GM12891 (cell line): ENCODE measurements at regions not wholly inside any gene's neighbourhood (a gene's known extent, or its start where the extent isn't known, plus 50 kb on each side); places are given as distances from the start of the nearest gene placed in this dataset.

ENCODE experiments used
- DNase-seq: peaks from one replicate; pipeline ENCODE4 v3.0.0; 2011; ENCODE audit warnings: low spot score; ENCODE audit not compliant: insufficient read length
- FAIRE-seq: peaks from 2 replicates; lab custom pipeline; 2011; peaks lifted over from hg19 to GRCh38; lab: Jason Lieb, UNC
- PAX5 ChIP-seq: IDR thresholded peaks from 2 replicates; pipeline ENCODE4 v1.6.1; 2011; ENCODE audit warnings: low read length, moderate library complexity, mild to moderate bottlenecking; ENCODE audit not compliant: insufficient read depth, severe bottlenecking
- POLR2A ChIP-seq: IDR thresholded peaks from 2 replicates; pipeline ENCODE4 v1.6.1; 2011; ENCODE audit warnings: low read depth, low read length, control low read depth
- POLR2AphosphoS5 ChIP-seq: IDR thresholded peaks from 2 replicates; pipeline ENCODE4 v1.6.1; 2011; ENCODE audit warnings: low read depth, low read length, control low read depth
- POU2F2 ChIP-seq: IDR thresholded peaks from 2 replicates; pipeline ENCODE4 v1.6.1; 2011; ENCODE audit warnings: low read depth, mild to moderate bottlenecking, control low read depth, low read length, moderate library complexity
- SPI1 ChIP-seq: IDR thresholded peaks from 2 replicates; pipeline ENCODE4 v1.6.1; 2011; ENCODE audit warnings: low read depth, low read length, control low read depth
- TAF1 ChIP-seq: IDR thresholded peaks from 2 replicates; pipeline ENCODE4 v1.6.1; 2011; ENCODE audit warnings: low read depth, low read length, control low read depth

DNA sequence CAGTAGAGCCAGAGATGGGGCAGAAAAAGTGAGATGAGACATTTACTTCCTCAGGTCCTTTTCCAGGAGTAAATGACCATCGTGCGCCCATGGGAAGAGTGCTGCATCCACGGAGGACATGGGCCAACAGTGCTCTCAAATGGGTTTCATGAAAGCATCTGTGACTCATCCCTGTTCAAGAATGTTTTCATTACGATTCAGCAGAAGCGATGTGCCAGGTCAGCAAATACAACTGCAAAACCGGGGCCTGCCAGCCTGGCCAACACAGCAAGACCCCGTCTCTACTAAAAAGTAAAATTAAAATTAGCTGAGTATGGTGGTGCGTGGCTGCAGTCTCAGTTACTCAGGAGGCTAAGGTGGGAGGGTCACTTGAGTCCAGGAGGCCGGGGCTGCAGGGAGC lies 125.1 kb downstream of the LY86 start:
- DNase-seq (no peak), FAIRE-seq (no peak)
- TF ChIP-seq PAX5, result no peak
- no peak for TF ChIP-seq TAF1
- no peak for TF ChIP-seq POLR2AphosphoS5
- TF ChIP-seq SPI1, result no peak
- TF ChIP-seq POU2F2, result no peak
- no peak for TF ChIP-seq POLR2A

DNA sequence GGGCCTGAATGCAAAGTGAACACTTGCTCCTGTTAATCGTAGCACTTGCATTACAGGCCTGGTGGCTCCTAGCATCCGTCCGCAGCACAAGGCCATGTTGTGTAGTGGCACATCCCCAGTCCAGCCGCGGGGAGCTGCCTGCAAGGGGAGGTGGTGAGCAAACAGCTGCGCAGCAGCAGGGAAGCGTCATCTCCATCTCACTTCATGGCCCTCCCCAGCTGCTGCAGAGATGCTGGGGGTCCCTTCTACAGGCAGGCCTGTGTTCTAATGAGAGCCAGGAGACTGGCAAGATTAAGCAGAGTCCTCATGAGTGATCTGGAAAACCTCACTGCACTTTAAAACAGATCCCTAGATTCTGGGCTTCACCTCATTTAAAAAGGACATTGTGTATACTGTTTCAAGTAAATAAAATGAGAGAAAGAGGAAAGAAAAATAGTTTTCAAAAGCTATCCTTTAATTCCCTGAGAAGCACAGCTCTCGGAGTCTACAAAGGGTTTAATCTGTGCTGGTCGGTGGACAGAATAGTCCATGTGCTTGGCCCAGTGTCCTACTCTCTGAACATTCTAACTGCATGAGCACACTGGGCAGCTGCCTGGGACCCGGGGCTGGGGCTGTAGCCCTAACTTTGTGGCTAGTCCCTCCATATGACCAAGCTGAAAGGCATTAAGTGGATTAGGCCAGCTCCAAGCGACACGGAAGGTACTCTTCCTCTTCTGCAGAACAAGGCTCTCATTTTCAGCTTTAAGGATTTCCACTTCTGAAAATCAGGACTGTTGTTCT lies 125.8 kb downstream of the LY86 start:
- DNase-seq, result no peak
- TF ChIP-seq PAX5 (no peak), POLR2AphosphoS5 (no peak), TAF1 (no peak), POU2F2 (no peak), POLR2A (no peak), SPI1 (no peak)
- FAIRE-seq, result no peak

GRCh38 chr6:6714953-6715352 lies 126.4 kb downstream of the LY86 start:
- FAIRE-seq (no peak), DNase-seq (no peak)
- TF ChIP-seq POU2F2 (no peak), POLR2A (no peak), TAF1 (no peak), SPI1 (no peak), PAX5 (no peak), POLR2AphosphoS5 (no peak)

DNA sequence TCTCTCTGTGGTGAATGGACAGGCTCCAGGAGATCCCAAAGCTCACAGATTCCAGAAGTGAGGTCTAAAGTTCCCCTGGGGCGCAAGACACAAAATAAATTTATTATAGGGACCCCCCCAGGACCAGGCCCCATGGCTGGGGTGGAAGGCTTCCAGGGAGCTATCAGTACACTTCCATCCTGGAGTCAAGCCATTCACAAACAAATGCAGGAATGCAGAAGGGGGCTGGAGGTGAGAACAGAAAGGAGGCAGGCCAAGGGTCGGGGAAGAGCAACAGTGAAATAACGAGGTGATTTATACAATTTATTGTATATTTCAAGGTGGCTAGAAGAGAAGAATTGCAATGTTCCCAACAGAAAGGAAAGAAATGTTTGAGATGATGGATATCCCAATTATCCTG lies 126.9 kb downstream of the LY86 start:
- TF ChIP-seq POLR2AphosphoS5, result no peak
- TF ChIP-seq POLR2A, result no peak
- no peak for TF ChIP-seq TAF1
- no peak for TF ChIP-seq SPI1
- no peak for TF ChIP-seq PAX5
- no peak for TF ChIP-seq POU2F2
- FAIRE-seq (no peak), DNase-seq (no peak)

DNA sequence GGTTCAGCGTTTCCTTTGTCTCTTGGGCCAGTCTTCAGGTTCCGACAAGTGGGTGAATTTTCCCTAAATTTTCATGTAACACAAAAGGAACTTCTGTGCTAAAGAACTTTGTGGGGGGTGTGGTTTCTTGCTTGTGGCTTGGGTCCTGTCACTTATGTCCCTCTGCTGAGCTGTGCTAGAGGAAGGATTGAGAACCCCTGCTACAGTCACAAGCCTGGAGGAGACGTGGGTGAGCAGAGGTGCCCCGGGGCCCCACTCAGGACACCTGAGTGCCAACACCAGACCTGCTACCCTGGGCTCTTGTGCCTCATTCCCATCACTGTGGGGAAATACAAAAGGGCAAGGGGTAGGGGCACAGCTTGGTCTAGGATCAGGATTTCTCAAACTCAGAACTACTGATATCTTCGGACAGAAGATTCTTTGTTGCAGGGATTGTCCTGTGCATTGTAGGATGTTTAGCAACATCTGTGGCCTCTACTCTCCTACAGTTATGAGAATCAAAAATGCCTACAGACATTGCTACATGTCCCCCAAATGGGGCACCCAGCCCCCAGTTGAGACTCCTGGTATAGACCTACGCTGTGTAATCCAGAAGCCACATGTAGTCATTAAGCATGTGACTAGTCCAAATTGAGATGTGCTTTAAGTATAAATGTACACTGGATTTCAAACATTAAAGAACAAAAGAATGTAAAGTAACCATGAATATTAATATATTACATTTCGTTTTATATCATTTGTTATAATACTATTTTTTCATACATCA lies 128.7 kb downstream of the LY86 start:
- FAIRE-seq (no peak), DNase-seq (no peak)
- TF ChIP-seq POLR2A (no peak), POU2F2 (no peak)

DNA sequence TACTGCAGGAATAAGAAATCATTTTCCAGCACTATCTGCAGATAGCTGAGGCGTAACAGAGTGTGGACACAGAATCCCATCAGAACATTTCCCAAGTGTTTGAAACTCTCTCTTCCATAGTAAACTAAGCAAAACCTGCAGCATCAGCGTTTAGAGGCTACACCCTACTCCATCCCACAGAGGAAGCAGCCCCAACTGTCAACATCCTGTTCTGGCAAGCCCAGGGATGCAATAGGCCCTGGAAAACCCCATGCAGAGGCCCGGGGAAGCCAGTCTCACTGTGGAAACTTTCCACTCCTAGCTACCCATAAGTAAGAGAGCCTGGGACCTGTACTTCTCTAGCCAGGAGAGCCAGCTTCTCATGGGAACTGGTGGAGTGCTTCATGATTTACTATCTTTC lies 129.4 kb downstream of the LY86 start:
- no peak for TF ChIP-seq PAX5
- TF ChIP-seq POLR2AphosphoS5, result no peak
- TF ChIP-seq TAF1, result no peak
- TF ChIP-seq SPI1, result no peak
- TF ChIP-seq POLR2A, result no peak
- TF ChIP-seq POU2F2, result no peak
- DNase-seq (no peak), FAIRE-seq (no peak)

DNA sequence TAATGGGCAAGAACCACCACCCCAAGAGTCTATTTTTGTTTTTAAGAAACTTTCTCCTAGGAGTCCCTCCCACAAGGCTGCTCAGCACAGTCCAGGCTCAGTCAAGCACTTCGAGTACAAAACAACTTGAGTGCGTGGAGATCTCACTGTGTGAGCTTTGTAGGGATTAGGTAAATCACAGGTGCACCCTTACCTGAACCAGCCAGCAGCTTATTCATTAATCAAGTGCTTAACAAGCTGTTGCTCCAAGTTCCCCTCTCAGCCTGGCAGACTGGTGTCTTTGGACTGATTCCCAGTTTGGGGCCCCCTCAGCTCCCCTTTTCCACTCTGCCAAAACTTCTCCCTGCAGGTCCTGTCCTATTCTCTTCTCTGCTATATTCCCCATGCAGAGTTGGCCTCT lies 133.1 kb downstream of the LY86 start:
- TF ChIP-seq TAF1 (no peak), POLR2A (no peak), PAX5 (no peak), POU2F2 (no peak), SPI1 (no peak), POLR2AphosphoS5 (no peak)
- FAIRE-seq (no peak), DNase-seq (no peak)

DNA sequence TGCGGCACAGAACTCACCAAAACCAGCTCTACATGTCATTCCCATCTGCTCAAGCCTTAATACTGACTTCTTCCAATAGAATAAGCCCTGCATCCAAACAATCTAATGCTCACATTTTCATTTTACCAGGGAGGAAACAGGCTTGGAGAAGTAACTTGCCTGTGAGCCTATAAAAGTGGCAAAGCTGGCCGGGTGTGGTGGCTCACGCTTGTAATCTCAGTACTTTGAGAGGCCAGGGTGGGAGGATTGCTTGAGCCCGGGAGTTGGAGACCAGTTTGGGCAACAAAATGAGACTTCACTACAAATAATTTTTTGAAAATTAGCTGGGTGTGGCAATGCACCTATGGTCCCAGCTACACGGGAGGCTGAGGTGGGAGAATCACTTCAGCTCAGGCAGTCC lies 133.7 kb downstream of the LY86 start:
- no peak for FAIRE-seq
- TF ChIP-seq TAF1 (no peak), POLR2A (no peak), PAX5 (no peak), POLR2AphosphoS5 (no peak), POU2F2 (no peak)
- no peak for DNase-seq

GRCh38 chr6:6723361-6723760 lies 134.8 kb downstream of the LY86 start:
- FAIRE-seq (no peak), DNase-seq (no peak)
- TF ChIP-seq POU2F2 (no peak), SPI1 (no peak), POLR2AphosphoS5 (no peak), PAX5 (no peak), POLR2A (no peak), TAF1 (no peak)

DNA sequence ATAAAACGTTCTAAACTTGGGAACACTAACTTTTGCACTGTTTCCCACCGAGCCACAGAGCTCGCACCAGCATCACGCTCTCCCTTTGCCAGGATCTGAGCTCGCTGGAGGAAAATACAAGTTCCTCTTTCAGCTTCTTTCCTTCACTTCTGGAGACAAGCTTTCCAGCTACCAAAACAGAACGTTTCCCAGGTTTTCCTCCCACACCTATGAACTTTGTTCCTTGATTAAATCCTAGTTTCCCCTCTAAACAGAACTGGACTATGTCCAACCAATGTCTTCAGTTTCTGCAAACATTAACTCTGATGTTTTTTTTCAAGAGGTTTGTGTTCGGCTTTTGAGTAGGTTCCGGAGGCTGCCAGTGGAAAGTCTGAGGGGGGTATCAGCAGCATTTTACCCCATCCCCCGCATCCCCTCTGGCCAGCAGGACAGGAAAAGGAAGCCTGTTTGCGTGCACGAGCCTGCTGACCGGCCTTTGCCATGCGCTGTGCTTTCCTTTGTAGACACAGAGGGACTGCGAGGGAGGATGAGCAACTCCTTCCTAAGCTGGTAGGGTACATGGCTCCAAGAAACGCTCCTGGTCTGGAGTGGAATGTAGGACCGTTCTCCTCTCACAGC lies 135.5 kb downstream of the LY86 start:
- FAIRE-seq, result peak; percentile 41
- DNase-seq, result no peak
- TF ChIP-seq TAF1 (no peak), SPI1 (no peak), POU2F2 (no peak), PAX5 (no peak), POLR2AphosphoS5 (no peak), POLR2A (no peak)
